C4-2B (cell line): ENCODE measurements at regions not wholly inside any gene's neighbourhood (a gene's known extent, or its start where the extent isn't known, plus 50 kb on each side); places are given as distances from the start of the nearest gene placed in this dataset.

Source experiments
- H3K27ac ChIP-seq: fragments of 450-650 bp; 2 replicates; pipeline ENCODE4 v1.5.1; 2017
- ZFX ChIP-seq: fragments of 450-650 bp; IDR thresholded peaks from 2 replicates; pipeline ENCODE4 v1.6.1; 2017
- TF ChIP-seq, protein P1 (sequence below): fragments of 450-650 bp; conservative IDR thresholded peaks from 2 replicates; pipeline ENCODE4 v1.5.1; 2017; ENCODE audit warnings: mild to moderate bottlenecking

DNA sequence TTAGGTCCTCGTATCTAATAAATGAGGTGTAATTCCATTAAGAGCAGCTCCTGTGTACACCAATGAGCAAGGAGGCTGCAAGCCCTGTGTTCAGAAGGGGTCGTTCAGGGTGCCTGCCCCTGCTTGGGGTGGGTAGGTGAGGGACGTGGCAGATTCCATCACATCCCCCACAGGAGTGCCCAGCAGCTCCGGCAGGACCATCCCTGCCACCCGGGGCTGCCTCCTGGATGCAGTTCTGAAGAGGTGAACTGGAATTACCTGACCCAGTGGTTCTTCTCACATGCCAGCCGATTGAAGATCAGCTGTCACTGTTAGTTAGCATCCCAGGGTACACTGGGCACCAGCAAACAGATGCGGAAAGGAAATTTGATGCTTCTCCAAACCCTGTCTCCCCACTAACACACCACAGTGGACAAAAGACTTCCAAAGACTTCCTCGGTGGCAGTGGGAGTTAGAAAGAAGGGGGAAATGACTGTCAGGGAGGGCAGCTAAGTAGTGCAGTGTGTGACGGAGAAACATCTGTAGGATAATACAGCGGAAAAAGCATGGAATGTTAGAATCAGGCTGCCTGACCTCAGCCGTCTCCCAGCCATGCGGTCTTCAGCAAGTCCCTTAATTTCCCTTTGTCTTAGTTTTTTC is 313.6 kb upstream of the ZMIZ1 start:
- H3K27ac ChIP-seq, result no peak overlapping the region
- TF ChIP-seq, protein P1, sequence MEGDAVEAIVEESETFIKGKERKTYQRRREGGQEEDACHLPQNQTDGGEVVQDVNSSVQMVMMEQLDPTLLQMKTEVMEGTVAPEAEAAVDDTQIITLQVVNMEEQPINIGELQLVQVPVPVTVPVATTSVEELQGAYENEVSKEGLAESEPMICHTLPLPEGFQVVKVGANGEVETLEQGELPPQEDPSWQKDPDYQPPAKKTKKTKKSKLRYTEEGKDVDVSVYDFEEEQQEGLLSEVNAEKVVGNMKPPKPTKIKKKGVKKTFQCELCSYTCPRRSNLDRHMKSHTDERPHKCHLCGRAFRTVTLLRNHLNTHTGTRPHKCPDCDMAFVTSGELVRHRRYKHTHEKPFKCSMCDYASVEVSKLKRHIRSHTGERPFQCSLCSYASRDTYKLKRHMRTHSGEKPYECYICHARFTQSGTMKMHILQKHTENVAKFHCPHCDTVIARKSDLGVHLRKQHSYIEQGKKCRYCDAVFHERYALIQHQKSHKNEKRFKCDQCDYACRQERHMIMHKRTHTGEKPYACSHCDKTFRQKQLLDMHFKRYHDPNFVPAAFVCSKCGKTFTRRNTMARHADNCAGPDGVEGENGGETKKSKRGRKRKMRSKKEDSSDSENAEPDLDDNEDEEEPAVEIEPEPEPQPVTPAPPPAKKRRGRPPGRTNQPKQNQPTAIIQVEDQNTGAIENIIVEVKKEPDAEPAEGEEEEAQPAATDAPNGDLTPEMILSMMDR, result no peak
- no peak for TF ChIP-seq ZFX

DNA sequence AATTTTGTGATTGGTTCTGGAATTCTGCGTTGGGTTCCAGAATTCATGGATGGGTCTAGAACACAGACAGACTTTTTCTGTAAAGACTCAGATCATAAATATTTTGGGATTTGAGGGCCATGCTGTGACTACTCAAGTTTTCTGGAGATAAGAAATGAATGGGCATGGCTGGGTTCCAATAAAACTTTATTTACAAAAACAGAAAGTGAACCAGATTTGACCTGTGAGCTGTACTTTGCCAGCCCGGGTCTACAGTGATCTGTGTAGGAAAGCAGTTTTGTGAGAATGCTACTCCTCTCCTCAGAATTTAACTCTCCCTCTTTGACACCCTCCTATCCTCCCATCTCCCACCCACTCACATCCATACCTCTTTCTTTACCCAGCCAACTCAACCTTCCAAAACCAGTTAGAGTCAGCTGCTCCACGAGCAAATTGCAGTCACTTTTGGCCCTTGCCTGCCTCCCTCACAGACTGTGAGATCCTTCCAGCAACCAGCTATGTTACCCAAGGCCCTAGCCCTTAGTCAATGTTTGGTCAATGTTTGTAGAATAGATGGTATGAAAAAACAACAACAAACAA is 312.8 kb upstream of the ZMIZ1 start:
- no peak for TF ChIP-seq ZFX
- TF ChIP-seq, protein P1, result no peak
- no peak overlapping the region for H3K27ac ChIP-seq

DNA sequence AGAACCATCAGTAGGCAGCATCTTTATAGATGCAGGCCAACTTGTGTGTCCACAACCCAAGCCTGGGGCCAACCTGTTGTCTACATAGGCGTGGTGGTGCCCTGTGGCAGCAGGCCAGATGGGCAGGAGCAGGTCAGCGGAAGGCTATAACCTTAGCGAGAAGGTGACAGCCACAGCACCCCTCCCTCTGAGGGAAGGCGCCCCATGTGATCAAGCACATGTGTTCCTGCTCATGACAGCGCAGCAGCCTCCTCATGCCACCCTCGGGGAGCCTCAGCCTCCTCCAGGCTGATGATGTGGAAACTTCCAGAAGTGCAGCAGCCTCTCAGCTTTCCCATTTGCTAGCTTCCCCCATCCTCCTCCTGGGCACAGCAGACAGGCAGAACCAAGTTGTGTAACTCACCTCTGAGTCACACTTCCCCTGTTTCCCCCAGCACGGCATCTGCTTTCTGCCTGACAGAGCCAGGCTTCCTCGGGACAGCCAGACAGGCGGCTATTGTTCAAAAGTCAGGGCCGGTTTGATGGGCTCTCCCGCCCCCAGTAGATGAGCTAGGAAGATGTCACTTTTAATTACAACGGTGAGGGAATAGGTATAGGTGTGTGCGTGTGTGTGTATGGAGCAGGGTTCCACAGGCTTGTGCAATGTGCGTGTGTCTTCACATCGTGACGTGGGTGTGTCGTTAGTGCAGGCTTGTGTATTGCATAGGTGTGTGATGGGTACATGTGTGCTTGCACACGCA is 312.0 kb upstream of the ZMIZ1 start:
- no peak for TF ChIP-seq ZFX
- TF ChIP-seq, protein P1, result no peak
- H3K27ac ChIP-seq, result no peak overlapping the region

DNA sequence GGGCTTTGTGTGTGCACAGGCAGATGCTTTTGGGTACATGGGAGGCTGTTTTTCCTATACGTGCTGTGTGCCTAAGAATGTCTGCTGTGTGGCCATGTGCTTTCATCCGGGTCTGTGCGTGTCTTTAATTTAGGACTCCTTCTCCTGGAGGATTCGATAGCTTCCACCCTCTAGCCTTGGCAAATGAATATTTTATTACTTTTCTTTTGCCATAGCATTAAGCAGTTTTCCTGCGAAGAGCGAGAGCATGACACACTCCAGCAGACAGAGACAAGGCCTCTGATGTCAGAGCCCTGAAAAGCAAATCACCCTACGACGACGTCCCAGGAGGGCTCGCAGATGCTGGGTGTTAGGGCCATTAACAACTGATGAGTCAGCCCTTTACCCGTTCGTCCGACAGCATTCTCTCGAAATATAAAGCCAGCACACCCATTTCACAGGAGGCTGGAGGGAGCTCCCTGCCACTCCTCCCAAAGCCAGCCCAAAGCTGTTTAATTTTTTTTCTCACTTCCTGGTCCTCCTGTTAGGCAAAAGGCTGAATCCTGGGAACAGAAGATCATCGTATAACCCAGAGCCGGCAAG is 311.3 kb upstream of the ZMIZ1 start:
- no peak for TF ChIP-seq ZFX
- TF ChIP-seq, protein P1, result no peak
- no peak overlapping the region for H3K27ac ChIP-seq

DNA sequence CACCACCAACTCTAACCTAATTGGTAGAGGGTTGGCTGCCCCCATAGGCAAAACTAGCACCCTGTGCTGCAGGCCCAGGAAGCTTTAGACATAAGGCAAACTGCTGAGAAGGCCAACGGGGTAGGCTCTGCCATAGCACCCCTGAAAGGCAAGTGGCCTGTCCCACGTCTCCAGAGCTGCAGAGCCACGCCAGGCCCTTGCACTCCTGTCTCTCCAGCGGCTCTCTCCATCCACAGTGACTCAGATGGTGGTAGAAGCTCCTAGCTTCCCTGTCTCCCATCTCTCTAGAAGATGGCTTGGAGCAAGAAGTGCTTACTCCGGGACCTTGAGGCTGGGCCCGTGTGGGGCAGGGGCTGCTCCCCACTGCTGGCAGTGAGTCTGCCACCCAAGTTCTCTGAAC is 310.6 kb upstream of the ZMIZ1 start:
- TF ChIP-seq ZFX, result no peak

DNA sequence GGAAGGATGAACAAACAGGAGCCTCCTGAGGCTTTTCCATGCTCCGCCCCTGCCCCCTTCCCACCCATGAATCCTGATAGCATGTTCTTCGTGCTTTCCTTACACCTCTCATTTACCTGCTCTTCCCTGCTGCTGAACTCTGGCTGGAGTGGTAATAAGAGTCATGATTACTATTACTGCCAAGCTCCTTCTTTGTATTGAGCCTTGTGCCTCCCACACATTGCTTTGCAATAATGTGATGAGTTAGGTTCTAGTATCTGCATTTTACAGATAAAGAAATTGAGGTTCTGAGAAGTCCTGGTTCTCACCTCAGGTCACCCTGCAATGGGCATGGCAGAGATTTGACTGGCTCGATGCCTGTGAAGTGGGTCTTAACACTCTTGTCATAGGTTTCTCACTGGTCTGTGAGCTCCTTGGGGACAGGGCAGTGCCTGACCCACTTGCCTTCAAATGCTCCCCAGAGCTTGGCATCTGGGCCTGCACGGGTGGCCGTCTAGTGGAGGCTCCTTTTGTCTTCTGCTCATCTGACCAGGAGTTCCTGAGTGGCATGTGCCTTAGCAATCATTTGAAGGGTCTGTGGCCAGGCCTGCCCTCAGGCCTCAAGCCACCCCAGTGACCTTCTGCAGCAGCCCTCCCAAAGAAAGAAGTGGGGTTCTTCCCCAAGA is 309.2 kb upstream of the ZMIZ1 start:
- TF ChIP-seq, protein P1, result no peak
- TF ChIP-seq ZFX, result no peak
- H3K27ac ChIP-seq, result no peak overlapping the region

More for the DNA sequence above, 310.6 kb upstream of the ZMIZ1 start:
- no peak overlapping the region for H3K27ac ChIP-seq

DNA sequence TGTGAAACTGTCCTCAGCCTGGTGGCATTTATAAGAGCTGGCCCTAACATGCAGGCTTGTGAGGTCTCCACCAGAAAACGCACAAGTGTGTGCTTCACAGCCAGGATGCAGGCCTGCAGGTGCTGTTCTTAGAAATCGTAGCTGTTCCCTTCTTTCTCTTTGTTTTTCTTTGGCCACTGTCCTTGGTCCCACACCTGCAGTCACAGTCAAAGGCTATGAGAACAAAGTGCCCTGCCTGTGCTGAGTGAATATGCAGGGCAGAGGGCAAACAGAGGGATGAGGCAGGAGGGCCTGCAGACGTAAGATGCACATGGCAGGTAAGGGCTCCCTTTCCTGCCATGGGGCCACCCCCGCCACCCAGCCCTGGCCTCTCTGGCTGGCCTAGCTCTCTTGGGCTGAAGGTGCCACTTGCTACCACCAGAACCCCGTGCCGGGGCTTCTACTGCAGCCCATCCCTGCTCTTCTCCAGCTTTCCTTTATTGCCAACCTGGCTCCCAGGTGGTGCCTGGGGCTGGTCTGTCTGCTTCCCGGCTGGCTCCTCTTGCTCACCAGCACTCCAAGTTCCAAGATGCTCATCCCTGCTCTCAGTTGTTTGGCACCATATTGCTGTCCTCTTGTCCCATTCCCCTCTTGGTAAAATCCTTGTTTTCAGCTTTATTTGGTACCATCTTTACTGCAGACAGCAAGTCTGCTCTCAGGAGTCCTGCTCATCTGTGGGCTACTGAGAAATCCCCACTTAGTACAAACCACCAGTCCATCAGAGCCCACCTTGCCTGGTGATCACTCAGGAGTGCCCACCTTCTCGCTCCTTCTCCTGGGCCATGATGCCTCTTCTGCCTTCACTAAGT is 308.1 kb upstream of the ZMIZ1 start:
- TF ChIP-seq, protein P1, result no peak
- no peak for TF ChIP-seq ZFX
- no peak overlapping the region for H3K27ac ChIP-seq
